Upper lobe of left lung (tissue), 4 donors: ENCODE measurements at regions not wholly inside any gene's neighbourhood (a gene's known extent, or its start where the extent isn't known, plus 50 kb on each side); places are given as distances from the start of the nearest gene placed in this dataset.

Experiments used
- CTCF ChIP-seq, 6 experiments: fragments of 450-650 bp in 4 of 6; fragments of 200-600 bp in 2 of 6; sonication (generic) in 2 of 6; IDR thresholded peaks; one replicate each; pipeline ENCODE4 v1.5.1; 2016 to 2019; ENCODE audit warnings: antibody characterized with exemption in 6 of 6
- EP300 ChIP-seq, 4 donors: sonication (generic); formaldehyde crosslinking; IDR thresholded peaks; one replicate each; pipeline ENCODE4 v1.5.1; 2017; ENCODE audit warnings: antibody characterized with exemption in 4 of 4, control low read depth in 2 of 4
- POLR2A ChIP-seq, 4 donors: fragments of 450-650 bp; IDR thresholded peaks; one replicate each; pipeline ENCODE4 v1.5.1; 2016 to 2017; ENCODE audit warnings: antibody characterized with exemption in 4 of 4, mild to moderate bottlenecking in 2 of 4
- POLR2AphosphoS5 ChIP-seq, 2 donors: sonication (generic); formaldehyde crosslinking; IDR thresholded peaks; one replicate each; pipeline ENCODE4 v1.5.1; 2017; ENCODE audit warnings: antibody characterized with exemption in 2 of 2

- no peak for TF ChIP-seq CTCF (IDR thresholded peaks at IDR 0.05)
- TF ChIP-seq EP300 (IDR thresholded peaks at IDR 0.05) = no peak
- no peak for TF ChIP-seq POLR2AphosphoS5 (IDR thresholded peaks at IDR 0.05)
- TF ChIP-seq POLR2A (IDR thresholded peaks at IDR 0.05) = no peak
Observed at GRCh38 chr3:18888370-18888769, 259.9 kb upstream of the KCNH8 start.
